LHCN-M2 (cell line): ENCODE measurements at regions not wholly inside any gene's neighbourhood (a gene's known extent, or its start where the extent isn't known, plus 50 kb on each side); places are given as distances from the start of the nearest gene placed in this dataset.

ENCODE experiments used
- DNase-seq: peaks from one replicate; pipeline ENCODE4 v3.0.0-alpha.2; 2012; ENCODE audit warnings: low read depth

GRCh38 chr1:38336301-38336923 lies 289.8 kb upstream of the POU3F1 start:
- no peak for DNase-seq

- no peak for DNase-seq
Measured at GRCh38 chr1:38334930-38335592, 288.5 kb upstream of the POU3F1 start.

DNA sequence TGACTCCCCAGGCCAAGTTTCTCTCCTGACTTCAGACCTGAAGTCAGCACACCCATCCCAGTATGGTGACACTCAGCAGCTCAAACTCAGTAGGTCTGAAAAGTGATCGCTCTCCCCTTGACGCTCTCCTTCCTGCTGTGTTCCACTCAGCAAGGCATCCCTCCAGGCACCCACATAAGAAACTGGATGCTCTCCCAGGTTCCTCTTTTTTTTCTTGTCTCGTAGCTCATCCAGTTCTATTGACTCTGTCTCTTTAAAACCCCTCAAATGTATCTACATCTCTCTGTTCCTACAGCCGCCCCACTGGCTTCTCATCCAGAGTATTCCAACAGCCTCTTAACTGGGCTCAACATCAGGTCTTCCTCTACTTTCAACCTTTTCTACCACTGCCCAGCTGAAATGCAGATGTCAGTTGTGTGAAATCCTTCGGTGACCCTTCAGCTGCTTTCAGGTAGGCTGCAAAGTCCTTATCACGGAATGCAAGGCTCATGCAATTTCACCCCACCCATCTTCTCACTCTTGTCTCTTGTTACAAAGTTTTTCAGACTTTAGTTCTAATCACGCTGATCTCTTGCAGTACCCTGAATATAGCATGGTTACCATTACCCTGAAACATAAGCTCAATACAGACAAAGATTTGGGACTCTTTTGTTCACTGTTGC lies 286.2 kb upstream of the POU3F1 start:
- no peak for DNase-seq

- no peak for DNase-seq
Measured at GRCh38 chr1:38331496-38332210, 285.1 kb upstream of the POU3F1 start.

GRCh38 chr1:38330799-38331198 lies 284.2 kb upstream of the POU3F1 start:
- DNase-seq: no peak

DNA sequence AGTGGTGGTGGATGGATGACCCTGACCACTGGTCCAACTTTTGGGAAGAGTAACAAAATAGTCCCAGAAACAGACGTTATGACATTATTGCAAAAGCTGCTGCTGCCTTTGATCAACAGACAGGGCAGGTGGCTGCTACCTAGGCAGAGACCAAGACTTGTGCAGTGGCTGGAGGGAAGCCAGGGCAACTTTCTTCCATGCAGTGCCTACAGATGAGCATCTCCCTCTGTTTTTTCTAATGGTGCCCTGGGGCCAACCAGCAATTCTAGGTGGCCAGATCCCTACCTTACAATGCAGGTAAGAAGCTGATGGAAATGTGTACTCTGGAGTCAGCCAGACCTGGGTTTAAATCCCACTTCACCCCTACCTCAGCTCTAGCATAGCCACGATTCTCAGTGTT lies 283.1 kb upstream of the POU3F1 start:
- no peak for DNase-seq

GRCh38 chr1:38328278-38329035 lies 281.9 kb upstream of the POU3F1 start:
- no peak for DNase-seq

- no peak for DNase-seq
Measured at GRCh38 chr1:38327559-38327973, 281.0 kb upstream of the POU3F1 start.

GRCh38 chr1:38326856-38327255 lies 280.3 kb upstream of the POU3F1 start:
- no peak for DNase-seq

- no peak for DNase-seq
Measured at GRCh38 chr1:38326135-38326534, 279.5 kb upstream of the POU3F1 start.

DNA sequence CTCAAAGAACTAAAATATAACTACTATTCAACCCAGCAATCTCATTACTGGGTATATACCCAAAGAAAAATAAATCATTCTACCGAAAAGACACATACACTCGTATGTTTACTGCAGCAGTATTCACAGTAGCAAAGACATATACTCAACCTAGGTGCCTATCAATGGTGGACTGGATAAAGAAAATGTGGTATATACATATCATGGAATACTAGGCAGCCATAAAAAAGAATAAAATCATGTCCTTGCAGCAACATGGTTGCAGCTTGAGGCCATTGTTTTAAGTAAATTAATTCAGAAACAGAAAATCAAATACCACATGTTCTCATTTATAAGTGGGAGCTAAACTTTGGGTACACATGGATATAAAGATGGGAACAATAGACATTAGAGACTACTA lies 266.2 kb upstream of the POU3F1 start:
- DNase-seq: no peak

DNA sequence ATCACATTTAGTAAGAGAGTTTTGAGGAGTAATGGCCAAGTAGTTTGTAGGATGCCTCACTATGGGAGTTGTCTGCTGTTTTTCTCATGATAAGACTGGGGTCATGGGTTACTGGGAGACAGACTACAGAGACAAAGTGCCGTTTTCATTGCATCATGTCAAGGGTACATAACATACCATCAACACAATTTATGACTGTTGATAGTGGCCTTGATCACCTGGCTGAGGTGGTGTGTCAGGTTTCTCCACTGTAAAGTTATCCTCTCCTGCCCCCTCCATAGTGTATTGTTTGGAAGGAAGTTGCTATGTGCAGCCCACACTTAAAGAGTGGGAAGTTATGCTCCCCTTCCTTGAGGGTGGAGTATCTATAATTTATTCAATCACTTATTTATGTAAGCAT lies 263.5 kb upstream of the POU3F1 start:
- no peak for DNase-seq

DNA sequence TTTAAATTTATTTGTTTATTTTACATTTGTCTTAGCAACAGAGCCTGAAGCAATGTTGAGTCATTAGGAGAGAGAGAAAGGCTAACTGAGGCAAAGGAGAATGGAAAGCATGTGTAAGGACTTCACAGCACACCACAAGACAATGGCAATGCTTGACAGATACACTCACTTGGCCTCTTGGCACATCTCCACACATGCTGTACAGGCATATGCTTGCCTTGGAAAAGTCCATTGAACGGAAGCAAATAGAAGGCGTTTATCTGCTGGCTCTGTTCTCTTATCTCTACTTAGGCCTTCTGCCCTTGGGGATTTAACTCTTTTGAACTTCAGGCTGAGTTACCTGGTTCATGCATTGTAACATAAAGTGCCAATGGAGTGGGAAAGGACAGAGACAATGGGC lies 262.2 kb upstream of the POU3F1 start:
- DNase-seq: no peak

GRCh38 chr1:38305666-38306065 lies 259.1 kb upstream of the POU3F1 start:
- DNase-seq: no peak

GRCh38 chr1:38303843-38304242 lies 257.2 kb upstream of the POU3F1 start:
- no peak for DNase-seq

- DNase-seq: no peak
Measured at GRCh38 chr1:38301040-38301439, 254.4 kb upstream of the POU3F1 start.

DNA sequence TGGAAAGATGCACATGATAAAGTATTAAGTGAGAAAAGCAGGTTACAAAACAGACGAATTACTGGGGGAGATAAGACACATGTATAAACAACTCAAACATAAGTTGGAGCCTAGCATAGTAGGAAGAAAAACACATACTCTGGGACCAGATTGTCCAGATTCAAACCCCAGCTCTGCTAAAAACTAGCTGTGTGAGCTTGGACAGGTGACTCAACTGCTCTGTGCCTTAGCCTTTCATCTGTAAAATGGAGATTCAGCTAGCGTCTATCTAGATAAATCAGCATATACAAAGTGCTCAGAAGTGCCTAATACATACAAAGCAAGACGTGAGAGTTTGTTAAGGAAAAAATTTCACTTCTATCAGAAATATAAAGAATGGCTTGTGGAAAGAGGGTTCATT lies 254.0 kb upstream of the POU3F1 start:
- DNase-seq: no peak

GRCh38 chr1:38297842-38298241 lies 251.2 kb upstream of the POU3F1 start:
- no peak for DNase-seq

- no peak for DNase-seq
Measured at GRCh38 chr1:38297246-38297645, 250.7 kb upstream of the POU3F1 start.

- DNase-seq: no peak
Measured at GRCh38 chr1:38296047-38296446, 249.5 kb upstream of the POU3F1 start.

GRCh38 chr1:38293567-38293966 lies 247.0 kb upstream of the POU3F1 start:
- DNase-seq: no peak

DNA sequence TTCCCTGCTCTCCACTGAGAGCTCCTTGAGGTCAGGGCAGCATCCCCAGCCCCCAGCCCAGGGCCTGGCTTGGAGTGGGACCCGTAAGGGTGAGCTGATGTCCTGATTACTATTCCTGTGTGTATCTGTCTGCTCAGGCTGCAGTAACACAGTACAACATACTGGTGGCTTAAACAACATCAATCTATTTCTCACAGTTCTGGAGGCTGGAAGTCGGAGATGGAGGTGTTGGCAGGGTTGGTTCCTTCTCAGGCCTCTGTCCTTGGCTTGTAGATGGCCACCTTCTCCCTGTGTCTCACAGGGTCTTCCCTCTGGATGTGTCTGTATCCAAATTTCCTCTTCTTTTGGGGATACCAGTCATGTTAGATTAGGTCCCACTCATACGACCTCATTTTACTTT lies 246.4 kb upstream of the POU3F1 start:
- no peak for DNase-seq
